Endothelial cell of umbilical vein (primary cell): ENCODE measurements at regions not wholly inside any gene's neighbourhood (a gene's known extent, or its start where the extent isn't known, plus 50 kb on each side); places are given as distances from the start of the nearest gene placed in this dataset.

ENCODE experiments used
- BruUV-seq: library from RNA; stranded (reverse); fragments of 400-500 nt; replicated peaks from 2 replicates; lab custom pipeline; 2021; lab: Mats Ljungman, UMichigan
- CTCF ChIA-PET: fragments of 300-600, 350-600 bp; sonication (Branson Sonifier 250); formaldehyde crosslinking; loops from one replicate; lab custom pipeline; 2021; ENCODE audit warnings: antibody characterized with exemption, inconsistent platforms; lab: Charles Lee
- POLR2A ChIA-PET: fragments of 300-600, 350-600 bp; sonication (Branson Sonifier 250); formaldehyde crosslinking; loops from one replicate; lab custom pipeline; 2021; ENCODE audit warnings: antibody characterized with exemption, inconsistent platforms; lab: Charles Lee
- DNase-seq: peaks from one replicate; pipeline ENCODE4 v3.0.0-alpha.2; 2011; ENCODE audit warnings: low read depth, low spot score
- FAIRE-seq: peaks from 2 replicates; lab custom pipeline; 2011; peaks lifted over from hg19 to GRCh38; lab: Jason Lieb, UNC
- H2AFZ ChIP-seq: 2 replicates; pipeline ENCODE4 v1.6.0; 2012; ENCODE audit warnings: low read depth, low read length, control low read depth, inconsistent platforms
- H3K27ac ChIP-seq: 2 replicates; pipeline ENCODE4 v1.5.1; 2011; ENCODE audit warnings: low read depth, mild to moderate bottlenecking, control low read depth, low read length, moderate library complexity; ENCODE audit not compliant: insufficient read depth
- H3K27me3 ChIP-seq, 2 experiments: 2 replicates each; pipeline versions ENCODE4 v1.6.0 to v1.6.1; 2011; ENCODE audit warnings: low read length in 2 of 2, mixed read lengths in 1 of 2; ENCODE audit not compliant: control insufficient read depth in 2 of 2, insufficient read depth in 2 of 2
- H3K36me3 ChIP-seq, 2 experiments: 2 replicates in 1 of 2; 3 replicates in 1 of 2; pipeline ENCODE4 v1.5.1; 2011; ENCODE audit warnings: low read length in 2 of 2, mild to moderate bottlenecking in 1 of 2, moderate library complexity in 1 of 2; ENCODE audit not compliant: control insufficient read depth in 2 of 2, insufficient read depth in 2 of 2; ENCODE audit errors: extremely low read depth in 1 of 2
- H3K4me1 ChIP-seq: 3 replicates; pipeline ENCODE4 v1.5.1; 2011; ENCODE audit warnings: mild to moderate bottlenecking, low read length; ENCODE audit not compliant: control insufficient read depth, insufficient read depth; ENCODE audit errors: extremely low read depth
- H3K4me2 ChIP-seq: 2 replicates; pipeline ENCODE4 v1.6.1; 2011; ENCODE audit warnings: low read length, control low read depth, mixed read lengths; ENCODE audit not compliant: insufficient read depth
- H3K4me3 ChIP-seq, 3 experiments: fragments of 200-600 bp in 1 of 3; sonication (generic), shearing (Covaris generic) in 1 of 3; replicated peaks in 1 of 3; 2 replicates each; pipeline ENCODE4 v1.5.1; 2011 to 2016; ENCODE audit warnings: control low read depth in 3 of 3, low read length in 3 of 3, mild to moderate bottlenecking in 2 of 3, inconsistent platforms in 1 of 3, low read depth in 1 of 3, moderate library complexity in 1 of 3; ENCODE audit not compliant: insufficient read depth in 1 of 3
- H3K79me2 ChIP-seq: 2 replicates; pipeline ENCODE4 v1.6.0; 2012; ENCODE audit warnings: low read length, inconsistent platforms; ENCODE audit not compliant: control insufficient read depth, insufficient read depth
- H3K9ac ChIP-seq: replicated peaks from 2 replicates; pipeline ENCODE3; 2011; ENCODE audit warnings: low read length, control low read depth; ENCODE audit not compliant: insufficient read depth; ENCODE audit errors: extremely low read depth
- H3K9me1 ChIP-seq: replicated peaks from 3 replicates; pipeline ENCODE4 v1.6.0; 2011; ENCODE audit warnings: mild to moderate bottlenecking, low read length; ENCODE audit not compliant: control insufficient read depth, insufficient read depth; ENCODE audit errors: extremely low read depth
- H3K9me3 ChIP-seq: replicated peaks from 2 replicates; pipeline ENCODE4 v1.5.1; 2012; ENCODE audit warnings: low read length, inconsistent platforms; ENCODE audit not compliant: control insufficient read depth, insufficient read depth
- H4K20me1 ChIP-seq: replicated peaks from 2 replicates; pipeline ENCODE3; 2011; ENCODE audit warnings: mild to moderate bottlenecking, low read length; ENCODE audit not compliant: control insufficient read depth, insufficient read depth; ENCODE audit errors: extremely low read depth
- EZH2 ChIP-seq: IDR thresholded peaks from 2 replicates; pipeline ENCODE4 v1.6.1; 2012; ENCODE audit warnings: borderline replicate concordance, low read depth, mild to moderate bottlenecking, moderate library complexity, low read length, inconsistent platforms; ENCODE audit not compliant: severe bottlenecking
- FOS ChIP-seq: IDR thresholded peaks from 2 replicates; pipeline ENCODE4 v1.6.1; 2011; ENCODE audit warnings: mild to moderate bottlenecking, low read length, moderate library complexity, borderline replicate concordance; ENCODE audit not compliant: insufficient read depth
- GATA2 ChIP-seq: IDR thresholded peaks from 2 replicates; pipeline ENCODE4 v1.7.0; 2011; ENCODE audit warnings: low read depth, mild to moderate bottlenecking, moderate library complexity, mixed read lengths, low read length; ENCODE audit not compliant: insufficient read length, insufficient read depth
- JUN ChIP-seq: IDR thresholded peaks from 2 replicates; pipeline ENCODE4 v1.6.1; 2011; ENCODE audit warnings: borderline replicate concordance, low read depth; ENCODE audit not compliant: insufficient read length, insufficient read depth
- MAX ChIP-seq: IDR thresholded peaks from 2 replicates; pipeline ENCODE4 v1.6.1; 2011; ENCODE audit not compliant: insufficient read depth, insufficient read length
- MYC ChIP-seq: IDR thresholded peaks from one replicate; pipeline ENCODE4 v1.6.1; 2011; ENCODE audit warnings: mild to moderate bottlenecking, low read depth, low read length
- POLR2A ChIP-seq: IDR thresholded peaks from 2 replicates; pipeline ENCODE4 v1.6.1; 2012; ENCODE audit warnings: low read depth, mild to moderate bottlenecking, control low read depth, low read length
- POLR2AphosphoS5 ChIP-seq: IDR thresholded peaks from 2 replicates; pipeline ENCODE4 v1.6.1; 2012; ENCODE audit warnings: low read depth, mild to moderate bottlenecking, control low read depth, low read length, moderate library complexity; ENCODE audit not compliant: insufficient read depth
- dilution Hi-C: fragments of 300-500 bp; cut with MboI; formaldehyde crosslinking; loops from one replicate; pipeline ENCODE4 v1.15.0; 2019; ENCODE audit warnings: low sequenced_read_pairs; ENCODE audit not compliant: extremely low pct_ligation_motif_present
- intact Hi-C: fragments of 100-400 bp; cut with micrococcal nuclease; formaldehyde crosslinking; loops from one replicate; pipeline ENCODE4 v1.10.0; 2022
- TF ChIP-seq, protein P1 (sequence below), 2 donors: IDR thresholded peaks; 1 replicate in 1 of 2; 2 replicates in 1 of 2; pipeline ENCODE4 v1.5.1; 2011; ENCODE audit warnings: low read length in 2 of 2, mild to moderate bottlenecking in 2 of 2, moderate library complexity in 2 of 2, control low read depth in 1 of 2, inconsistent platforms in 1 of 2, low read depth in 1 of 2; ENCODE audit not compliant: insufficient read depth in 1 of 2; ENCODE audit errors: extremely low read depth in 1 of 2

- Histone ChIP-seq H3K4me1 (no peaks in the 10 kb centered on the region), H3K36me3 (no peaks in the 10 kb centered on the region), H2AFZ (no peak overlapping the region), H3K4me3 (no peak overlapping the region), H3K9me1 (no peaks in the 10 kb centered on the region), H3K79me2 (no peaks in the 10 kb centered on the region), H3K9me3 (peaks cover 2% of the 10 kb centered on the region), H3K27me3 (no peaks in the 10 kb centered on the region), H3K4me2 (no peak overlapping the region), H3K9ac (no peak overlapping the region), H4K20me1 (no peaks in the 10 kb centered on the region), H3K27ac (no peak overlapping the region)
- BruUV-seq: no TSS peak
- dilution Hi-C loops (no loop called here), intact Hi-C loops (no loop called here)
- DNase-seq (no peak), FAIRE-seq (no peak)
- TF ChIP-seq GATA2 (no peak), MYC (no peak), JUN (no peak), POLR2A (no peak), POLR2AphosphoS5 (no peak), EZH2 (no peak), MAX (no peak), FOS (no peak)
- TF ChIP-seq, protein P1, sequence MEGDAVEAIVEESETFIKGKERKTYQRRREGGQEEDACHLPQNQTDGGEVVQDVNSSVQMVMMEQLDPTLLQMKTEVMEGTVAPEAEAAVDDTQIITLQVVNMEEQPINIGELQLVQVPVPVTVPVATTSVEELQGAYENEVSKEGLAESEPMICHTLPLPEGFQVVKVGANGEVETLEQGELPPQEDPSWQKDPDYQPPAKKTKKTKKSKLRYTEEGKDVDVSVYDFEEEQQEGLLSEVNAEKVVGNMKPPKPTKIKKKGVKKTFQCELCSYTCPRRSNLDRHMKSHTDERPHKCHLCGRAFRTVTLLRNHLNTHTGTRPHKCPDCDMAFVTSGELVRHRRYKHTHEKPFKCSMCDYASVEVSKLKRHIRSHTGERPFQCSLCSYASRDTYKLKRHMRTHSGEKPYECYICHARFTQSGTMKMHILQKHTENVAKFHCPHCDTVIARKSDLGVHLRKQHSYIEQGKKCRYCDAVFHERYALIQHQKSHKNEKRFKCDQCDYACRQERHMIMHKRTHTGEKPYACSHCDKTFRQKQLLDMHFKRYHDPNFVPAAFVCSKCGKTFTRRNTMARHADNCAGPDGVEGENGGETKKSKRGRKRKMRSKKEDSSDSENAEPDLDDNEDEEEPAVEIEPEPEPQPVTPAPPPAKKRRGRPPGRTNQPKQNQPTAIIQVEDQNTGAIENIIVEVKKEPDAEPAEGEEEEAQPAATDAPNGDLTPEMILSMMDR (IDR thresholded peaks at IDR 0.05; ENCODE audit: extremely low read depth in 1 of 2, insufficient read depth in 1 of 2, low read depth in 1 of 2, low read length in 2 of 2): no peak
- ChIA-PET POLR2A (no interaction called here), CTCF (no interaction called here)
These were observed 541.7 kb upstream of the SORCS1 start for GRCh38 chr10:107706096-107706725.
